ENCODE measurements at regions not wholly inside any gene's neighbourhood (a gene's known extent, or its start where the extent isn't known, plus 50 kb on each side); places are given as distances from the start of the nearest gene placed in this dataset.

DNA sequence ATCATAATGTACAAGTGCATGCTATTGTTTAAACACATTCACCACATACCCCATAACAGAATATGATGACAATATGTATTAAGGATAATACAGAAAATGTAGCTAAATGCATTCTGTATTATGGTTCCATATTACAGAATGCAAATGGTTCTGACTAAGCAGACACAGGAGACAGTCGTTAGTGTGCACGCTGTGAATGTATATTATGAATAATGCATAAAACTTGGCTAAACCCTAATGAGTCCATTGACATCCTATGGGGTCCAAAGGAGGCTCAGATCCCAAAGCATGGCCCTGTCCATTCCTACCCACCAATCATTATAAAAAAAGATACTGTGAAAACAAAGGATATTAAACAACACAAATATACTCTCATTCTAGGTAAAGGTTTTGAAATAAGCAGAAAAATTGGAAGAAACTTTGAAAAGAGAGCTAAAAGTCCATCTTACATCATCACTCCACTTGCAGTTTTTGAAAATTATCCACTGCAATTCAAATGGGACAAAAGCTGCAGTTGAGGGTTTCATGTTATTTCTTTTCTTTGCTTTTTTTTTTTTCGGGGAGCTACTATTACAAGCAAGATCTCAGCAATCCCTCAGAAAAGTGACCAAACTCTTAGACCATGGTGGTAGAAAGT is 415.1 kb downstream of the BCAT1 start:
- no peak for ATAC-seq
- POLR2A ChIA-PET: interaction anchor here (1.0 kb wide), 1 partner anchor 12 kb away, joined by 3 read pairs; no protein-coding TSS in a partner anchor
- FAIRE-seq: no peak
- CTCF ChIA-PET (ENCODE audit: low intra/inter-chr PET ratio): no interaction called here
- Histone ChIP-seq H3K4me1 (replicated peaks in 1 of 2; ENCODE audit: control insufficient read depth in 2 of 2, insufficient read depth in 2 of 2, low read length in 2 of 2) (no peaks in the 10 kb centered on the region), H3K4me2 (ENCODE audit: insufficient read depth, low read length) (no peak overlapping the region), H3K9me1 (ENCODE audit: control insufficient read depth, insufficient read depth, low read length) (no peaks in the 10 kb centered on the region), H3K36me3 (ENCODE audit: control insufficient read depth, insufficient read depth, low read length) (no peaks in the 10 kb centered on the region), H2AFZ (ENCODE audit: low read depth, low read length) (no peak overlapping the region), H3K9me3 (replicated peaks; ENCODE audit: control insufficient read depth, insufficient read depth, low read depth, low read length) (no peaks in the 10 kb centered on the region), H4K20me1 (replicated peaks; ENCODE audit: control insufficient read depth, insufficient read depth, low read length) (no peaks in the 10 kb centered on the region), H3K79me2 (ENCODE audit: control insufficient read depth, insufficient read depth, low read length) (no peaks in the 10 kb centered on the region), H3K27me3 (ENCODE audit: control insufficient read depth in 2 of 2, insufficient read depth in 2 of 2, low read length in 2 of 2) (peaks cover 2 to 4% of the 10 kb centered on the region in 2 experiments; a peak in 2 of 5 replicates), H3K9ac (ENCODE audit: insufficient read depth in 1 of 2, low read depth in 2 of 2, low read length in 2 of 2) (no peak overlapping the region), H3K4me3 (no peak overlapping the region), H3K27ac (ENCODE audit: extremely low read depth, low read depth, low read length) (no peak overlapping the region)
- 0% methylated on average over 3 of the region's 3 CpGs for WGBS (ENCODE audit: insufficient coverage, low coverage, missing lambda C conversion rate)
- in situ Hi-C loops (cut with MboI): no loop called here
- no peak for DNase-seq (ENCODE audit: extremely low read depth in 1 of 4, low spot score in 3 of 4)
- no TSS peak for BruUV-seq (replicated peaks)
- intact Hi-C loops (cut with micrococcal nuclease): no loop called here
- TF ChIP-seq FOXM1 (IDR thresholded peaks at IDR 0.05; ENCODE audit: low read depth): no peak
- no peak for TF ChIP-seq FOXM1 (CRISPR knock-in tag; IDR thresholded peaks at IDR 0.05; ENCODE audit: low read depth)
- TF ChIP-seq, protein P1, sequence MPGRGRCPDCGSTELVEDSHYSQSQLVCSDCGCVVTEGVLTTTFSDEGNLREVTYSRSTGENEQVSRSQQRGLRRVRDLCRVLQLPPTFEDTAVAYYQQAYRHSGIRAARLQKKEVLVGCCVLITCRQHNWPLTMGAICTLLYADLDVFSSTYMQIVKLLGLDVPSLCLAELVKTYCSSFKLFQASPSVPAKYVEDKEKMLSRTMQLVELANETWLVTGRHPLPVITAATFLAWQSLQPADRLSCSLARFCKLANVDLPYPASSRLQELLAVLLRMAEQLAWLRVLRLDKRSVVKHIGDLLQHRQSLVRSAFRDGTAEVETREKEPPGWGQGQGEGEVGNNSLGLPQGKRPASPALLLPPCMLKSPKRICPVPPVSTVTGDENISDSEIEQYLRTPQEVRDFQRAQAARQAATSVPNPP (IDR thresholded peaks at IDR 0.05; ENCODE audit: borderline replicate concordance, insufficient read depth, insufficient read length): no peak
- no peak for TF ChIP-seq TRIM28 (IDR thresholded peaks at IDR 0.05)
- no peak for TF ChIP-seq CBX2 (IDR thresholded peaks at IDR 0.05; ENCODE audit: insufficient read depth, low read length, poor library complexity, severe bottlenecking)
- TF ChIP-seq TCFL5 (CRISPR knock-in tag; conservative IDR thresholded peaks at IDR 0.05): no peak
- no peak for TF ChIP-seq CHCHD3 (CRISPR knock-in tag; IDR thresholded peaks at IDR 0.05)
- TF ChIP-seq ARID1B (IDR thresholded peaks at IDR 0.05): no peak
- TF ChIP-seq MEIS2 (IDR thresholded peaks at IDR 0.05; ENCODE audit: partially characterized antibody): no peak
- no peak for TF ChIP-seq BRF1 (IDR thresholded peaks at IDR 0.05; ENCODE audit: borderline replicate concordance, extremely low read depth, insufficient read length)
- no peak for TF ChIP-seq ELF1 (tag; IDR thresholded peaks at IDR 0.05)
- TF ChIP-seq, protein P2, sequence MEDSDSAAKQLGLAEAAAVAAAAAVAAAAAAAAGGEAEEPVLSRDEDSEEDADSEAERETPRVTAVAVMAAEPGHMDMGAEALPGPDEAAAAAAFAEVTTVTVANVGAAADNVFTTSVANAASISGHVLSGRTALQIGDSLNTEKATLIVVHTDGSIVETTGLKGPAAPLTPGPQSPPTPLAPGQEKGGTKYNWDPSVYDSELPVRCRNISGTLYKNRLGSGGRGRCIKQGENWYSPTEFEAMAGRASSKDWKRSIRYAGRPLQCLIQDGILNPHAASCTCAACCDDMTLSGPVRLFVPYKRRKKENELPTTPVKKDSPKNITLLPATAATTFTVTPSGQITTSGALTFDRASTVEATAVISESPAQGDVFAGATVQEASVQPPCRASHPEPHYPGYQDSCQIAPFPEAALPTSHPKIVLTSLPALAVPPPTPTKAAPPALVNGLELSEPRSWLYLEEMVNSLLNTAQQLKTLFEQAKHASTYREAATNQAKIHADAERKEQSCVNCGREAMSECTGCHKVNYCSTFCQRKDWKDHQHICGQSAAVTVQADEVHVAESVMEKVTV (CRISPR knock-in tag; IDR thresholded peaks at IDR 0.05): no peak
- TF ChIP-seq, protein P3, sequence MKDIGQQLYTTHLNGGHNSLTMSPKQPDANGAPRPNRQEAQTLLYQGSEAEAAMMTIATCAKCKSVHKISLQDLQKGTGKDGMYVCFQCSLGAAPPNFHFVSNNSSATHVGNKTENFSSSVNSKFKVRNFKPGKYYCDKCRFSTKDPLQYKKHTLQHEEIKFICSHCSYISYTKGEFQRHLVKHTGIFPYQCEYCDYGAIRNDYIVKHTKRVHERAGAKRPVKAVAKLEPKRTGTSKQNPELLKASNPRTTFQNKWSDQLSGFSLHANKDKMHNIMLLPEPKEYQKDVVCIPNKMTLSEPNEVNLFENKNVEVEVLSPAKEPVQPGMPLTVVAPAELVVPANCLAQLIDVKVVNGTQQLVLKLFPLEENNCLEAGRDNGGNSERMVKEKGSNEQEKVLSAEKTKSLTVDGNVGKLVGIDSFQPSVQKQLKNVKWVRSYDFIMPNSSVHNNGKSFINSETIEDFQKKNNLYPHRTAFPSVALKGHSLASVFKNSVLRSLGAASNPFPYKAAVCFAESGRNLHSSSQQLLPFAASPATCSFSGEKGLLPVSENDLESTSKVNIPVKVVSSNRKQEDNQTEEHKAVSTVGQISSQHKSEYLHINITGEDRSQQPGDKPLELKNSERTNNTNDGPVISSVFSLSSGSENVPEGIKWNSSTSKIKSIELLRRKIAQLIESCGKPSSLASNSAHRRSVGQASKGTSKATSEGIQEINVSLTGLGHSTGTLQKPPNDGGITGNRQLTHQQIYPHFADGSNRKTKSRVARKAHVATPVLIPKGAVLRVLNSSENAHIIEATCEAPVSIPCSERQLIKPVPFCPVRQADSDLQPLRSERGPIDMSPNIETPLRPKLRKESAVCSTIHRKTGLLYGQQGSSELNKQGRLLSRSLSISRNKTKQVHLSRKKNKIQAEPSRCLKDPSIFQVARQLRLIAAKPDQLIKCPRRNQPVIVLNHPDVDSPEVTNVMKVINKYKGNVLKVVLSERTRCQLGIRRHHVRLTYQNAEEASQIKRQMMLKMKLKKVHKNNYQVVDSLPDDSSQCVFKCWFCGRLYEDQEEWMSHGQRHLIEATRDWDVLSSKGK (CRISPR knock-in tag; IDR thresholded peaks at IDR 0.05): no peak
- TF ChIP-seq TBL1XR1 (IDR thresholded peaks at IDR 0.05; ENCODE audit: low read length in 2 of 2): no peak
- no peak for TF ChIP-seq TAF15 (IDR thresholded peaks at IDR 0.05; ENCODE audit: low read depth, low read length)
- no peak for TF ChIP-seq ZNF79 (CRISPR knock-in tag; IDR thresholded peaks at IDR 0.05; ENCODE audit: low read depth)
